SW480 (cell line): ENCODE measurements at regions not wholly inside any gene's neighbourhood (a gene's known extent, or its start where the extent isn't known, plus 50 kb on each side); places are given as distances from the start of the nearest gene placed in this dataset.
"Not testable (repeated sequence)": the region's sequence is repeated elsewhere in the genome, so short reads cannot be mapped to it uniquely, and the experiment has no call there.

Experiments
- DNase-seq: peaks from one replicate; pipeline ENCODE4 v3.0.0-alpha.2; 2016; ENCODE audit warnings: low spot score

- no peak for DNase-seq
These were observed 471.5 kb upstream of the C16orf82 start for GRCh38 chr16:26595199-26595598.

GRCh38 chr16:26596033-26596432, 470.7 kb upstream of the C16orf82 start:
- DNase-seq: not testable (repeated sequence)

GRCh38 chr16:26598061-26598460, 468.7 kb upstream of the C16orf82 start:
- peak; percentile 57 for DNase-seq

GRCh38 chr16:26598998-26599784, 467.5 kb upstream of the C16orf82 start:
- DNase-seq: no peak

- no peak for DNase-seq
These were observed 467.0 kb upstream of the C16orf82 start for GRCh38 chr16:26599785-26600104.

GRCh38 chr16:26601335-26601734, 465.4 kb upstream of the C16orf82 start:
- DNase-seq: no peak

- DNase-seq: no peak
These were observed 461.0 kb upstream of the C16orf82 start for GRCh38 chr16:26605626-26606271.

- DNase-seq: no peak
These were observed 460.2 kb upstream of the C16orf82 start for GRCh38 chr16:26606381-26607150.

GRCh38 chr16:26614237-26614841, 452.4 kb upstream of the C16orf82 start:
- DNase-seq: no peak

GRCh38 chr16:26623442-26623841, 443.3 kb upstream of the C16orf82 start:
- DNase-seq: no peak

GRCh38 chr16:26627958-26628357, 438.8 kb upstream of the C16orf82 start:
- DNase-seq: no peak

GRCh38 chr16:26631365-26631764, 435.4 kb upstream of the C16orf82 start:
- not testable (repeated sequence) for DNase-seq

- DNase-seq: no peak
These were observed 424.6 kb upstream of the C16orf82 start for GRCh38 chr16:26642047-26642664.

- DNase-seq: no peak
These were observed 423.2 kb upstream of the C16orf82 start for GRCh38 chr16:26643519-26643918.

GRCh38 chr16:26644912-26645543, 421.7 kb upstream of the C16orf82 start:
- DNase-seq: no peak

GRCh38 chr16:26645614-26646013, 421.1 kb upstream of the C16orf82 start:
- DNase-seq: peak; percentile 8

GRCh38 chr16:26647870-26648269, 418.9 kb upstream of the C16orf82 start:
- DNase-seq: no peak

GRCh38 chr16:26648851-26649250, 417.9 kb upstream of the C16orf82 start:
- no peak for DNase-seq

- no peak for DNase-seq
These were observed 417.2 kb upstream of the C16orf82 start for GRCh38 chr16:26649381-26650045.

- DNase-seq: no peak
These were observed 415.3 kb upstream of the C16orf82 start for GRCh38 chr16:26651464-26651863.

GRCh38 chr16:26651884-26652283, 414.8 kb upstream of the C16orf82 start:
- no peak for DNase-seq
